HG03460 (cell line): ENCODE measurements at regions not wholly inside any gene's neighbourhood (a gene's known extent, or its start where the extent isn't known, plus 50 kb on each side); places are given as distances from the start of the nearest gene placed in this dataset.
"Not testable (repeated sequence)": the region's sequence is repeated elsewhere in the genome, so short reads cannot be mapped to it uniquely, and the experiment has no call there.

Source experiments
- ATAC-seq: cut with Tn5 transposase; IDR thresholded peaks from one replicate; pipeline ENCODE4 v1.9.1; 2021; ENCODE audit not compliant: unreplicated experiment

DNA sequence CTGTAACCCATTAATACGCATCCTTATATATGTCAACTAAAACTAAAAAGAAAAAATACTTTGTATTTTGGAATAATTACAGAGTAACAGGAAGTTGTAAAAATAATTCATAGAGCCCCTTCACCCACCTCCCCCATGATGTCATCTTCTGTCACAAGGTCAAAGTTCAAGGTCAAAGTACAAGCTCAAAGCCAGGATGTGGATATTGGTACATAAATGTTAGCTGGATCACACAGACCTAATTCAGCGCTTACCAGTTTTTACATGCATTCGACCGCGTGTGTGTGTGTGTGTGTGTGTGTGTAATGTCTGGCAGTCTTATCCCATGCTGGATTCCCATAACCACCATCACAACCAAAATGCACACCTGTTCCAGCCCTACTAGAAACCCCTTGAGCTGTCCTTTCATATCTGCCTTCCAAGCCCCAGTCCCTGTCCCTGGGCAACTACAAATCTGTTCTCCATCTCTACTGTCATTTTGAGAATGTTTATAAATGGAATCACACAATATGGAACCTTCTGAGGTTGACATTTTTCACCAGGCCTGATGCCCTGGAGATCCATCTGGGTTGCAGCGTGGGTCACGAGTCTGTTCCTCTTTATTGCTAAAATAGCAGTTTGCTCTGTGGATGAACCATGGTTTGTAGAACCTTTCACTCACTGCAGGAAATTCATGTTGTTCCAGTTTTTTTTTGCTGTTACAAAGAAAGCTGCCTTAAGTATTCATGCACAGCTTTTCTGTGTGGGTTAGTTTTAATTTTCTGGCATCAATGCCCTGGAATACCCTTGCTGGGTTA is 153.6 kb upstream of the PITRM1 start:
- ATAC-seq: no peak

- ATAC-seq: no peak
These were observed 152.0 kb upstream of the PITRM1 start for GRCh38 chr10:3324612-3325038.

DNA sequence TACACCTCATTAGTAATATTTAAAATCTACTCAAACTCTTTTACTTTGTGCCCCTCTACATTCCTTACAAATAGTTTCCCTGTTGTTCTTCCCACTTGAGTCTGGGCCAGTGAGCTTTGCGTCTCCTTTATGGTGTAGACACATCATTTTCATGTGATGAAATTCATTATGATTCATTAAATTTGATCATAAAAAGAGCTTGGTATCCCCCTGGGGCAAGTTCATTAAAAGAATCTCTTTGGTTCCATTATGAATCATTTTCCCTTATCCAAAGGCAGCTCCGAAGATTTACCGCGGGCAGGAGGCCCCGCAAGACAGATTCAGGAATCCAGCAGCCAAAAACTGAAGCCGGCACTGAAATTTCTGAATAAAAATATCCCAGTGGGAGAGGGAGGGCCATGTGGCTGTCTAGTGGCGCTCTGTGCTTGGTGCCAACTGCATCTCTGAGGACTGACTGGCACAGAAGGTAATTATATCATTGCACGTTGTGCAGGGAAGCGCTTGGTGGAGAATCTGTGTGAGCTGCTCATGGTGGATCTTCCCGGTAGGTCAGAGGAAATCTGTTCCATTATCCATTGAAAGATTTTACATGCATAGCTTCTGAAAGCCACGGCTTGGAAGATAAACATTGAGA is 151.4 kb upstream of the PITRM1 start:
- ATAC-seq: no peak

GRCh38 chr10:3321123-3321522 is 148.5 kb upstream of the PITRM1 start:
- no peak for ATAC-seq

- ATAC-seq: no peak
These were observed 147.2 kb upstream of the PITRM1 start for GRCh38 chr10:3319811-3320226.

DNA sequence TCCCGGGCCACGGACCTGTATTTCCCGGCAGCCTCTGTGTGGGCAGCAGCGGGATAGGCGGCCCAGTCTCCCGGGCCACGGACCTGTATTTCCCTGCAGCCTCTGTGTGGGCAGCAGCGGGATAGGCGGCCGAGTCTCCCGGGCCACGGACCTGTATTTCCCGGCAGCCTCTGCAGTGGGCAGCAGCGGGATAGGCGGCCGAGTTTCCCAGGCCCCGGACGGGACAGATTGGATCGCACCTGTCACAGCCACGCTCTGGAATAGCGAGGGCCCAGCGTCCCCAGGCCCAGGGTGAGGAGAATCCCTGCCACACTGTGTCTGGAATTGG is 145.9 kb upstream of the PITRM1 start:
- not testable (repeated sequence) for ATAC-seq

DNA sequence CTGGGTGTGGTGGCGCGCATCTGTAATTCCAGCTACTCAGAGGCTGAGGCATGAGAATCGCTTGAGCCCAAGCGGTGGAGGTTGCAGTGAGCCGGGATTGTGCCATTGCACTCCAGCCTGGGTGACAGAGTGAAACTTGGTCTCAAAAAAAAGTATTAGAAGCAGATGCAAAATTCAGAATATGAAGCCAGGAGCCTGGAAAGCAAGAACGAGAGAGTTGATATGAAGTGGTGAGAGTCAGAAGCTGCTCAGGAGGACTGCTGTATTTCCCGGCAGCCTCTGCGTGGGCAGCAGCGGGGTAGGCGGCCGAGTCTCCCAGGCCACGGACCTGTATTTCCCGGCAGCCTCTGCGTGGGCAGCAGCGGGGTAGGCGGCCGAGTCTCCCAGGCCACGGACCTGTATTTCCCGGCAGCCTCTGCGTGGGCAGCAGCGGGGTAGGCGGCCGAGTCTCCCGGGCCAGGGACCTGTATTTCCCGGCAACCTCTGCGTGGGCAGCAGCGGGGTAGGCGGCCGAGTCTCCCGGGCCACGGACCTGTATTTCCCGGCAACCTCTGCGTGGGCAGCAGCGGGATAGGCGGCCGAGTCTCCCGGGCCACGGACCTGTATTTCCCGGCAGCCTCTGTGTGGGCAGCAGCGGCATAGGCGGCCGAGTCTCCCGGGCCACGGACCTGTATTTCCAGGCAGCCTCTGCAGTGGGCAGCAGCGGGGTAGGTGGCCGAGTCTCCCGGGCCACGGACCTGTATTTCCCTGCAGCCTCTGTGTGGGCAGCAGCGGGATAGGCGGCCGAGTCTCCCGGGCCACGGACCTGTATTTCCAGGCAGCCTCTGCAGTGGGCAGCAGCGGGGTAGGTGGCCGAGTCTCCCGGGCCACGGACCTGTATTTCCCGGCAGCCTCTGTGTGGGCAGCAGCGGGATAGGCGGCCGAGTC is 145.2 kb upstream of the PITRM1 start:
- ATAC-seq: not testable (repeated sequence)

DNA sequence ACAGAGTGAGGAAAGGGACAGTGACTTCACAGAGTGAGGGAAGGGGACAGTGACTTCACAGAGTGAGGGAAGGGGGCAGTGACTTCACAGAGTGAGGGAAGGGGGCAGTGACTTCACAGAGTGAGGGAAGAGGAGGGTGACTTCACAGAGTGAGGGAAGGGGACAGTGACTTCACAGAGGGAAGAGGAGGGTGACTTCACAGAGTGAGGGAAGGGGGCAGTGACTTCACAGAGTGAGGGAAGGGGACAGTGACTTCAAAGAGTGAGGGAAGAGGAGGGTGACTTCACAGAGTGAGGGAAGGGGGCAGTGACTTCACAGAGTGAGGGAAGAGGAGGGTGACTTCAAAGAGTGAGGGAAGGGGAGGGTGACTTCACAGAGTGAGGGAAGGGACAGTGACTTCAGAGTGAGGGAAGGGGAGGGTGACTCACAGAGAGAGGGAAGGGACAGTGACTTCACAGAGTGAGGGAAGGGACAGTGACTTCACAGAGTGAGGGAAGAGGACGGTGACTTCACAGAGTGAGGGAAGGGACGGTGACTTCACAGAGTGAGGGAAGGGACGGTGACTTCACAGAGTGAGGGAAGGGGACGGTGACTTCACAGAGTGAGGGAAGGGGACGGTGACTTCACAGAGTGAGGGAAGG is 142.0 kb upstream of the PITRM1 start:
- not testable (repeated sequence) for ATAC-seq

- ATAC-seq: not testable (repeated sequence)
These were observed 141.3 kb upstream of the PITRM1 start for GRCh38 chr10:3313784-3314444.

DNA sequence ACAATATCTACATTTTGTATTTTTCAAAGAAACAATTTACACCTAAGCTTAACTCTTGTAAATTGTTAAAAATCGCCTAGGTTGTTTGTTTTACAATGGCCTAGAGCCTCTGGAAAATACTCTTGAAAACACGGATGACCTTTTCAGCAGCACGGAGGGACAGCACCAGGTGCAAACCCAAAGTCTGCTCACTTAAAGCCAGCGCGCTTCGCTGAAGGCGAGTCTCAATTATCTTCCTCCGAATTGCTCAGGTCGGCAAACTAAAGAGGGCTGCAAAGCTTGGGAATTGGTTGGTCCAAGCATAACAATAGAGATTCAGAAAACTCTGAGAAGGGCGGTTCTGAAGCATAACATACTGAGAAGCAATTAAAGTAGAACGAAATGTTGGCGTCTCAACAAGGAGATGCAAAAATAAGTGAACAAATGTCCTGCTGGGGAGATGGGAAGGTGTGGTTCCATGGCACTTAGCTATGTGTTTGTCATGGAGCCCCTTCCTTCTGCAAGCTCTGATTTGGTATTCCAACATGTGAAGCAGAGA is 139.9 kb upstream of the PITRM1 start:
- no peak for ATAC-seq

DNA sequence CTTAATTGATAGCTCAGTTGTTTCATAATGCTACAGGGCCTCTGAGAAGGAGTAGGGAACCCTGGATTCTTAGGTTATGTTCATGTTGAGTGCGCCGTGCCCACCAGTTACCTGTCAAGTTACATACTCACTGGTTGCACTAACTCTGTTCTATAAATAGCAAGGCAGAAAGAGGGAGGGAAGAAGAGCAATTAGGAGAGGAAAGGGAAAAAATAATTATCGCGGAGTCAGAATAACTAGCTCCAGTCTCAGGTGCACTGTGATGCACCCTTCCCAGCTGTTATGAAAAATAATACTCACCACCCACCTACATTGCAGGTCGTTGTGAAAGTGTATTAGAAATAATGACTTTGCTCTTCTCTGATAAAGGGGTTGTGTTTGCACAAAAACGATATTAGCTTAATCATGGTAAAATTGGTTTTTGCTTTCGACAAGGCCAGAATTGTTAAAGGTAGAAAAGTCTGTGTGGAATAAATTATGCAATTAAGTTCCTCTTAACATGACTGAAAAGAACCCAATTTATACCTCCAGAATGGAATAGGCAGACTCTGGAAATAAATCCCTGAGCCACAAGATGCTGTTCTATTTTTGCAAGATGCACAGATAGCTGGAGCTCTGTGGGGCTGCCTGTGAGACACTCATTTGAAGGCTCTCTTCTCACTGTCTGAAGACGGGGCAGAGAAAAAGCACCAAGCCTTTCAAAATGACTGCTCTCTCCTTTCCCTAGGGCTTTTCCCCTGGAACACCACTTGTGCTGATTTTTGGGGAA is 137.6 kb upstream of the PITRM1 start:
- ATAC-seq: no peak

DNA sequence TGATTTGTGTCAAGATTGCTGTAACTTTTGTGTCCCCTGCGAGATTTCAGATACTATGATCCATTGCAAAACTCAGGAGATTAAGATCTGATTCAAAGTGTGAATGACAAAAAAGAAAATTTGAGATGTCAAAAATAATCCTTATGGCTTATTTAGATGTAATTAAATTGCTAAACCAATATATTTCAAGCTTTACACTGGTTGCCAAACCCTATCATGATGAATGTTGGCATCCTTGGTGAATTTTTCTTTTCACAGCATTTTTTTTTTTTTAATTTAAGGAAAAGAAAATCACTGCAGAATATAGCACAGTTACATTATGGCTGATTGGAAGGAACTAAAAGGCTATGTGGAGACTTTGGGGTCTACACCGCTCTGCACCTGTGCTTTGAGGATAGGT is 133.5 kb upstream of the PITRM1 start:
- ATAC-seq: no peak

DNA sequence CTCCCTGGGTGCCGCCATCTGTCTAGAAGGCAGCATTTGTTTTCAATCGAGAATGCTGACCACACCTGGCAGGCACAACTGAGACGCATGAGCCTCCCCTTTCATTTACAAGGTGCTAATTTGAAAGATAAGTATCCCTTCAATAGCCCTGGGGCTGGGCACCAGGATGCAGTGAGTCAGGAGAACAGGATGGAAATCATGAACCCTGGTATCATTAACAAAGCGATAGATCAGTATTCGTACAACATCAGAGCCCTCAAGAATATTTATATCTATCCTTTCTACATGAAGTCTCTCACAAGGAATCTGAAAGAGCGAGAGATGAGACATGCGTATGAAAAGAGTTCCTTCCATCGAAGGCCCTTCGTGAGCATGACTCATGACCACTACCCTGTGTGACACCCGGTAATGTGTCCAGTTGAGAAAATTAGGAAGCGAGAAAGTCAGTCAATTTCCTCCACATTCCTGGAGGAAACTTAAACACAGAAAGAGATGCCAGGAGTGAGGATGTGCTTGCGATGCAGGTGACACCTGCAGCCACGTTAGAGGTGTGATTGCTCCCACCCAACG is 123.1 kb upstream of the PITRM1 start:
- no peak for ATAC-seq

- no peak for ATAC-seq
These were observed 122.5 kb upstream of the PITRM1 start for GRCh38 chr10:3294919-3295581.

GRCh38 chr10:3293581-3294431 is 121.2 kb upstream of the PITRM1 start:
- ATAC-seq: no peak

DNA sequence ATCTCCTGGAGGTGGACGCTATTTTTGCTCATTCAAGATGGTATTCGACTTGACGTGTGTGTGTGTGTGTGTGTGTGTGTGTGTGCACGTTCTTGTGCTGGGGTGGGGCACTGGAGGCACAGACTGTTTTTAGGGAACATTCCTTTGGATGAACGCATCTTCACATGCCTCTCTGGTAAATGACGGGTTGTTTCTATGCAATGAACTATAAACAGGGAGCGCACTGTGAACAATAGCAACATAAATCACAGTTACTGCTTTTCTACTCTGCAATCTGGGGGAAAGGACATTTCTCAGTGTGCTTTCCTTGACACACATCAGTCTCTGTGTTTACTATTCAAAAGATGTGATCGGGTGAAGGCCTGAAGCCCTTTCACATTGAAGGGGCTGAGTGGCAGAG is 120.1 kb upstream of the PITRM1 start:
- no peak for ATAC-seq

GRCh38 chr10:3290550-3290949 is 118.0 kb upstream of the PITRM1 start:
- ATAC-seq: no peak
